Lung (tissue), 11 donors: ENCODE measurements at regions not wholly inside any gene's neighbourhood (a gene's known extent, or its start where the extent isn't known, plus 50 kb on each side); places are given as distances from the start of the nearest gene placed in this dataset.

ENCODE experiments used
- ATAC-seq: fragments of 200-7000 bp; cut with Tn5 transposase; one replicate; pipeline ENCODE4 v1.9.1; 2020; ENCODE audit warnings: moderate number of reproducible peaks; ENCODE audit not compliant: insufficient read depth, low FRiP score
- DNase-seq, 3 donors: peaks; one replicate each; pipeline ENCODE4 v3.0.0-alpha.2; 2013 to 2017
- H3K27ac ChIP-seq, 2 donors: one replicate each; pipeline ENCODE4 v1.5.1; 2013; ENCODE audit warnings: mild to moderate bottlenecking in 2 of 2, moderate library complexity in 2 of 2, control low read depth in 1 of 2, inconsistent platforms in 1 of 2, low read depth in 1 of 2, low read length in 1 of 2
- H3K27me3 ChIP-seq, 3 donors: one replicate each; pipeline ENCODE4 v1.5.1; 2013; ENCODE audit warnings: low read length in 2 of 3; ENCODE audit not compliant: control insufficient read depth in 3 of 3, insufficient read depth in 3 of 3
- H3K36me3 ChIP-seq, 4 donors: one replicate each; pipeline ENCODE4 v1.5.1; 2013; ENCODE audit warnings: low read length in 4 of 4, mild to moderate bottlenecking in 1 of 4, moderate library complexity in 1 of 4; ENCODE audit not compliant: control insufficient read depth in 4 of 4, insufficient read depth in 4 of 4
- H3K4me1 ChIP-seq, 5 donors: one replicate each; pipeline ENCODE4 v1.5.1; 2013; ENCODE audit warnings: low read length in 5 of 5, mild to moderate bottlenecking in 2 of 5, moderate library complexity in 1 of 5; ENCODE audit not compliant: control insufficient read depth in 5 of 5, insufficient read depth in 5 of 5
- H3K4me3 ChIP-seq: one replicate; pipeline ENCODE4 v1.5.1; 2013; ENCODE audit warnings: mild to moderate bottlenecking, control low read depth, moderate library complexity
- H3K9ac ChIP-seq, 2 donors: one replicate each; pipeline ENCODE4 v1.5.1; 2013; ENCODE audit warnings: low read length in 2 of 2, control low read depth in 1 of 2; ENCODE audit not compliant: insufficient read depth in 1 of 2
- H3K9me3 ChIP-seq, 4 donors: one replicate each; pipeline ENCODE4 v1.5.1; 2013; ENCODE audit warnings: low read length in 3 of 4, mild to moderate bottlenecking in 1 of 4, moderate library complexity in 1 of 4; ENCODE audit not compliant: control insufficient read depth in 4 of 4, insufficient read depth in 3 of 4
- CTCF ChIP-seq: IDR thresholded peaks from 2 replicates; pipeline ENCODE4 v1.5.1; 2012; ENCODE audit warnings: mild to moderate bottlenecking; ENCODE audit errors: control extremely low read depth, extremely low read depth
- WGBS, 2 donors: extraction: QIAGEN DNeasy Blood & Tissue Kit; methylation state at CpG; one replicate each; pipeline ENCODE4 v1.1.7; 2013; 5-methylcytosine and 5-hydroxymethylcytosine counted together
- donor health status: control.
- donor health status: control.
- donor health status: Bipolar disorder and iron deficiency.
- donor health status: healthy.
- donor health status: DM: yes; HTN: yes; CAD: no.

GRCh38 chr3:31011380-31011779 is 116.9 kb upstream of the GADL1 start:
- no peak overlapping the region for H3K27ac ChIP-seq
- TF ChIP-seq CTCF, result no peak
- peak; percentile 16 to 38 (median 24) for DNase-seq
- no peak overlapping the region for H3K4me3 ChIP-seq
- no peaks in the 10 kb centered on the region for H3K9me3 ChIP-seq
- 65 to 77% methylated on average over 2 of the region's 2 CpGs for WGBS, 2 donors
- no peak overlapping the region for H3K9ac ChIP-seq
- no peaks in the 10 kb centered on the region for H3K36me3 ChIP-seq
- H3K4me1 ChIP-seq, result no peaks in the 10 kb centered on the region
- no peak for ATAC-seq
- H3K27me3 ChIP-seq, result no peaks in the 10 kb centered on the region

DNA sequence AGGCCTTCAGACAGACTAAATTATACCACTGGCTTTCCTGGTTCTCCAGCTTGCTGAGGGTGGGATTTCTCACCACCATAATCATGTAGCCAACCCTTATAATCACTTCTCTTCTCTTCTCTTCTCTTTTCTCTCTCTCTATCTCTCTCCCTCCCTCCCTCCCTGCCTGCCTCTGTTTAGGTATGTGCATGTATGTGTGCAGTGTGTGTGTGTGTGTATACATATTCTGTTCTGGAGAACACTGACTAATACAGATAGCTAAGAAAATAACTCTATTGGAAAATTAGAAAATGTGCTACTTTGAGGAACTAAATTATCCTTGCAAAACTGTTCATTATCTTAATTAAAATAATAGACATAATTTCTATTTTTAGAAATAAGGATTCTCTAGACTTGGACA is 118.6 kb upstream of the GADL1 start:
- no peaks in the 10 kb centered on the region for H3K4me1 ChIP-seq
- no peaks in the 10 kb centered on the region for H3K9me3 ChIP-seq
- TF ChIP-seq CTCF, result no peak
- ATAC-seq (no peak), DNase-seq (no peak)
- H3K36me3 ChIP-seq, result no peaks in the 10 kb centered on the region
- H3K4me3 ChIP-seq, result no peak overlapping the region
- H3K9ac ChIP-seq, result no peak overlapping the region
- H3K27me3 ChIP-seq, result no peaks in the 10 kb centered on the region
- H3K27ac ChIP-seq, result no peak overlapping the region

DNA sequence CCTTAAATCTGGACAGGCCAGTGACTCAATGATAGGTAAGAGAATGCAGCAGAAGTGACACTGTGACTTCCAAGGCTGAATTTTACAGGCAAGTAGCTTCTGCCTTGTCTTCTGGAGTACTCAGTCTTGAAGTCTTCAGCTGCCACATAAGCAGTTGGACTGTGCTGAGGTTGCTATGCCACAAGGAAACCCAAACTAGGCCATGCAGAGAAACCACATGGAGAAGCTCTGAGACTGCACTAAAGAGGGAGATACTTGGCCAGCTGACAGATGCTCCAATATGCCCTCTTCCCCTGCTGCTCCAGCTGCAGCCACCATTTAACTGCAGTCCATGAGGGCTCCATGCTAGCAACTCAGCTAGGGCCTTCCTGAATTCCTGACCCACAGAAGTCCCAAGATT is 119.4 kb upstream of the GADL1 start:
- Histone ChIP-seq H3K27ac (peak overlapping the region in 1 of 2 donors; percentile 16), H3K4me1 (no peaks in the 10 kb centered on the region), H3K9ac (no peak overlapping the region), H3K4me3 (no peak overlapping the region), H3K27me3 (no peaks in the 10 kb centered on the region), H3K9me3 (no peaks in the 10 kb centered on the region), H3K36me3 (no peaks in the 10 kb centered on the region)
- ATAC-seq, result no peak
- no peak for TF ChIP-seq CTCF
- no peak for DNase-seq

DNA sequence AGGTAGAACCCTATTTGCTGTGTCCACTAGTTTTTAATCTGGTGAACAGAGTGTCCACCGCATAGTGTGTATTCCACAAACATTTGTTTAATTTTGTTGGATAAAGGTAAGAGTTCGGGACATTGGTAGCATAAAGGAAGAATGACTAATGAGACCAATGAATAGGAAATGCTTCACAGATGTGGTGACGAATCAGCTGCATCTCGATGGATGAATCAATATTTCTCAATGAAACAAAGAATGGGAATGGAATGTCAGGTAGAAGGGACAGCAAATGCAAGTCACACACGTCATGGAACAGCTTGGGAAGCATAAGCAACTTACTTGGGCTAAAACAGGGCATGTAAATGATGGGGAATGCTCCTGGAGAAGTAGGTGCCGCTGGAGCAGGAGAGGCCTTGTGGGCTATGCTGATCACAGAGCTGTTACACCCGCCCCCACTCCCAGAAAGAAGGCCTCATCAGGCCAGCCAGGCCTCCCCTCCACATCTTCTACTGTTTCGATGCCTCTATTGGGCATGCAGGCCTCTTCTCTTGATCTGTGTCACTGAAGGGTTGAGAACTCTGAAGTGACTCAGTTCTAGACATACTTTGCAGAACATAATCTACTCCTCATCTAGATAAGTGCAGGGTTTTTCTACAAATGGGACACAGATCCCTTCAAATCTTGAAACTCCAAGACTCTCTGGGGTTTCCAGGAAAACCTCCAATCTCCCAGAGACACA is 120.0 kb upstream of the GADL1 start:
- H3K9ac ChIP-seq, result no peak overlapping the region
- ATAC-seq (no peak), DNase-seq (no peak)
- H3K9me3 ChIP-seq, result no peaks in the 10 kb centered on the region
- WGBS, 2 donors, result 82 to 87% methylated on average over 8 of the region's 8 CpGs
- no peaks in the 10 kb centered on the region for H3K4me1 ChIP-seq
- H3K36me3 ChIP-seq, result no peaks in the 10 kb centered on the region
- no peak overlapping the region for H3K4me3 ChIP-seq
- TF ChIP-seq CTCF, result no peak
- H3K27me3 ChIP-seq, result no peaks in the 10 kb centered on the region
- no peak overlapping the region for H3K27ac ChIP-seq
